T-helper 2 cell treated with Interferon-gamma antibody and Interleukin-4, amounts not matched to agents 5 μg/mL and 100 μg/mL, for 36 hours (primary cell): ENCODE measurements at regions not wholly inside any gene's neighbourhood (a gene's known extent, or its start where the extent isn't known, plus 50 kb on each side); places are given as distances from the start of the nearest gene placed in this dataset.

Source experiments
- DNase-seq: peaks from one replicate; pipeline ENCODE4 v3.0.0; 2021; ENCODE audit warnings: low spot score
- H3K27ac Mint-ChIP-seq: one replicate; pipeline ENCODE4 v1.8.0; 2021; ENCODE audit warnings: mild to moderate bottlenecking, mixed read lengths
- H3K27me3 Mint-ChIP-seq: one replicate; pipeline ENCODE4 v1.8.0; 2021; ENCODE audit warnings: low read depth, mixed read lengths
- H3K36me3 Mint-ChIP-seq: one replicate; pipeline ENCODE4 v1.8.0; 2021; ENCODE audit warnings: low read depth, mixed read lengths
- H3K4me1 Mint-ChIP-seq: one replicate; pipeline ENCODE4 v1.8.0; 2021; ENCODE audit warnings: low read depth, mixed read lengths
- H3K4me3 Mint-ChIP-seq: one replicate; pipeline ENCODE4 v1.8.0; 2022; ENCODE audit warnings: mild to moderate bottlenecking, moderate library complexity, mixed read lengths
- H3K9me3 Mint-ChIP-seq: one replicate; pipeline ENCODE4 v1.8.0; 2021; ENCODE audit warnings: mixed read lengths

DNA sequence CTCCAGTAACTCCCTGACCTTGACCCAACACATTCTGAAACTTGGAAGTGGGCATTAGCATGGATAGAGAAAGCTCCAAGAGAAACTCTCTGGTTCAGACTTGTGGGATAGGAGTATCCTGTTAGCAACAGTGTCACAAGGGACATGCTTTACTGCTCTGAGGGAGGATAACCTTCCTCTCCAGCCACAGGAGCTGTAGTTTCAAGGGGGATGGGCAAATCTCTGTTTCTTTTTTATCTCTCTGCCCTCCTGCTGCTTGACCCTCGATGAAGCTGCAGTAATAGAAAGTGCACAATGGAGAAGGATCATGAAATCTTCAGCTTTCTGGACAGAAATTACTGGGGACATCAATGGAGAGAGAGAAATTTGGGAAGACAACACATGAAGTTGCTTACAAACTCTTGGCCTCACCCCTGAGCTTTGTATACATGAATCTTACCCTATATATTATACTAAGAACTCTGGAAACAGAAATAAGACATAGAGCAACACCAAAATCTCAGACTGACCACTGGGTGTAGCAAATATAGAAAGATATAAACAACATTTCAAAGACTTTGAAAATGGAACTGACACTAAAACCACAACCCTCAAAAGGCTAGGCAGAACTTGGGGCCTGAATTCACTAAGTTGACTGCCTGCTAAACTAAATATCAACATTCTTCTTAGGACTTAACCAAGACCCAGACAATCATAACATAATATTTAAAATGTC lies 471.0 kb upstream of the MEF2C start:
- DNase-seq, result no peak
- H3K27me3 Mint-ChIP-seq, result no peaks in the 10 kb centered on the region
- H3K36me3 Mint-ChIP-seq, result no peaks in the 10 kb centered on the region
- H3K4me1 Mint-ChIP-seq, result no peaks in the 10 kb centered on the region
- H3K9me3 Mint-ChIP-seq, result no peaks in the 10 kb centered on the region
- H3K4me3 Mint-ChIP-seq, result no peak overlapping the region
- no peak overlapping the region for H3K27ac Mint-ChIP-seq

DNA sequence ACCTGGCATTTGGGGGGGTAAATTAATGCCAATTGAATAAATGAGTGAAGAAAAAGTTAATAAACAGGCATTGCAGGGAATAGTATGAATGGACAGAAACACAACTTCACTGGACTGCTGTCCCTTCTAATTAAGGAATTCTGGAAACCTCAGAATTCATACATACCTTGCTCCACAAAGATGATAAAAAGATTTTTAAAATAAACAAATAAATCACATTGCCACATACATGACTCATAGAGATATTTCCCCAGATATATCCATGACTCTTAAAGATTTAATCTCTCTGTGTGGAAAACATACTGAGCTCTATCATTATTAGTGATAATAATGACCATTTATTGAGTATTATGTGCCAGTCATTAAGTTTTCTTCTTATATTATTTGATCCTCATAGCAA lies 469.0 kb upstream of the MEF2C start:
- Mint-ChIP-seq H3K4me1 (no peaks in the 10 kb centered on the region), H3K9me3 (no peaks in the 10 kb centered on the region), H3K27me3 (no peaks in the 10 kb centered on the region), H3K4me3 (no peak overlapping the region), H3K36me3 (no peaks in the 10 kb centered on the region), H3K27ac (no peak overlapping the region)
- DNase-seq, result no peak

DNA sequence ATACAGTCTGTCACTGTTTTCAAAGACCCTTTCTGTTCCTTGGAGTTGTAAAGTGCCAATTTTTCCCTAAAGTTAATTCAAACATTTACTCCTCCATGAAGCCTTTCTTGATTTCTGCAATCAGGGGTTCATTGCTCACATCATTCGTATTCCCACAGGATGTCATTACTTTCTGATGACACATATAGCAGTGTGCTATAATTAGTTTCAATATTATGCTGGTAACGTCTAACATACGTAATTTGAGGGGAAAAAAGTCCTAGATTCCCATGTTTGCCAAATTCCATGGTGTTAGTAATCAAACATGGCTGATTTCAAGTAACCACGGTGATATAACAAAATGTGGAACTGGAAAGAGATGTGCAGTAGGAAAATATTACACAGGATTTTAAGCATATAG lies 468.2 kb upstream of the MEF2C start:
- Mint-ChIP-seq H3K4me3 (no peak overlapping the region), H3K36me3 (no peaks in the 10 kb centered on the region), H3K27ac (no peak overlapping the region), H3K9me3 (no peaks in the 10 kb centered on the region), H3K27me3 (no peaks in the 10 kb centered on the region), H3K4me1 (no peaks in the 10 kb centered on the region)
- no peak for DNase-seq

DNA sequence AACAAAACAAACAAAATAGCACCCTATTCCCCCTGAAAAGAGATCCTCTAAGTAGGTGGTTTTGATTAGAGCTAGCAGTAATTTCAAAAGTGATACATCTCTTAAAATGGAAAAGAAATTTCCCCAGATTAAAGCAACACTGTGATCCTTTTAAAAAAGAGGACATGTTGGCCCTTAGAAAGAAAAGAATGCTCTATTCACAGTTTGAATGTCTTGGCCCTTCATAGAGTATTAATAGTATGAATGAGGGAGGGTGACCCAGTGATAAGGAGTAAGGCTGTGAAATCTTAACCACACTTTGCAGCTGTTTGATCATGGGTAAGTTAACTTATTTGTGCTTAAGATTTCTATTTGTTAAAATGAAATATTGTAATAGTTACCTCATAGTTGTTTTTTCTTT lies 467.7 kb upstream of the MEF2C start:
- H3K4me3 Mint-ChIP-seq, result no peak overlapping the region
- no peaks in the 10 kb centered on the region for H3K9me3 Mint-ChIP-seq
- H3K36me3 Mint-ChIP-seq, result no peaks in the 10 kb centered on the region
- H3K4me1 Mint-ChIP-seq, result no peaks in the 10 kb centered on the region
- no peak for DNase-seq
- no peaks in the 10 kb centered on the region for H3K27me3 Mint-ChIP-seq
- no peak overlapping the region for H3K27ac Mint-ChIP-seq

DNA sequence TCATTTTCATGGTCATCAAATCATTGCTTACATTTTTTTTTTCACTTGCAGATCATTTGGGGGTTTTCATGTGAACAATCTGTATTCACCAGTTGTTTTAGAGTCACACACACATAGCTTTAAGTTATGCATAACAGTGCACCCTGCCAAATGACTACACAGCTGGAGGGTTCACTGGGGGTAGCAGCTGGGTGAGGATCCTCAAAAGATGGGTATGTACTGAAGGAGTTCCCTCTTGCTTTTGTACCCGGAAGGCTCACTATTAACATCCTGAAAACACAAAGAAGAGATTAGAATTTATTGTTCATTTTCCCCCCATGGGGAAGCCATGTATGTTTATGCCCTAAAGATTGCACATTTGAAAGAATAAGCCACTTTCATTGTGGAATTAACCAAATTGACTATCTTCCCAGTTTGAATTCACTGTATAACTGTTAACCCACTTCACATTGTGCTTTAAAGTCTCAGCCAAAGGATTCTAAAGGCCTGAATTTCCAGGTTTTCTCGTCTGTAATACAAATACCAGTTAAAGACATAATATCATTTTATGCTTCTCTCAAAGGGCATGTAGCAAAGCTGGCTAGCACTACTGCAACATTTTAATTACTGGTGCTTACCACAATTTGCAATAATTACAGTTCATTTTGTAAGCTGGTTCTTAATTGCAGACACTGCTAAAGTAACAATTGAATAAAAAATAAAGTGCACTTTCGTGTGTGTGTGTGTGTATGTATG lies 466.4 kb upstream of the MEF2C start:
- no peak overlapping the region for H3K27ac Mint-ChIP-seq
- no peaks in the 10 kb centered on the region for H3K9me3 Mint-ChIP-seq
- DNase-seq, result no peak
- H3K4me3 Mint-ChIP-seq, result no peak overlapping the region
- no peaks in the 10 kb centered on the region for H3K4me1 Mint-ChIP-seq
- H3K27me3 Mint-ChIP-seq, result no peaks in the 10 kb centered on the region
- no peaks in the 10 kb centered on the region for H3K36me3 Mint-ChIP-seq

DNA sequence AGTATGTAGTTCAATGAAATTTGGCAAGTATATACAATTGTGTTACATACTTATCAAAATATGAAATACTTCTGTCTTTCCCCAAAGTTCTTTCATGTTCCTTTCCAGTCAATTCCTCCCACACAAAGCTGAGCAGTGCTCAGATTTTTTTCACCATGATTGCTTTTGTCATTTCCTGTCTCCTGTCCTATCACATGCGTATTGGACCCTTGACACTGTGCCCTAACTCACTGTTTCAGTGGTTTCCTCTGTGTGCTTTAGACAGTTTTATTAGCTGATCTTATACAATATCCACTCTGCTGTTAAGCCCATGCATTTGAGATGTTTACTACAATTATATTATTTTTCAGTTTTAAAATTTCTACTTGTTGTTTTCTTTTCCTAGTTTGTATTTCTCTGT lies 463.6 kb upstream of the MEF2C start:
- H3K27ac Mint-ChIP-seq, result no peak overlapping the region

DNA sequence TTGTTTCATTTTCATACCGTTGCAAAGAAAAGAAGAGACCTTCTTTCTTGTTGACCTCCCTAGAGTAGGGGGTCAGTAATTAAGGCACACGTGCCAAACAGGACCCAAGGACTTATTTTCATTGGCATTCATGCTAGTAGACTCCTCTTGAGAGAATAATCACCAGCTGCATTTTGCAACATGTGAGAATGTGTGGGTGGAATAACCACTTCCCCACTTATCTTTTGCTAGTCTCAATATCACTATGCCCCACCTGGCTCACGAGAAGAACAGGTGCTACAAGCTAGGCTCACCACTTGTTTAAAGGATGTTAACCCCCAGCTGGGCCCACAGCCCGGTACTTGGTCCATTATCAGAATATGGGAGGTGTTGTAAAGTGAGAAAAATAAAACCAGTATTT lies 460.7 kb upstream of the MEF2C start:
- Mint-ChIP-seq H3K9me3 (no peaks in the 10 kb centered on the region), H3K4me3 (no peak overlapping the region), H3K36me3 (no peaks in the 10 kb centered on the region), H3K27me3 (no peaks in the 10 kb centered on the region), H3K27ac (no peak overlapping the region), H3K4me1 (peaks cover 10% of the 10 kb centered on the region)
- peak; percentile 19 for DNase-seq

More for the DNA sequence above, 463.6 kb upstream of the MEF2C start:
- Mint-ChIP-seq H3K4me3 (no peak overlapping the region), H3K27me3 (no peaks in the 10 kb centered on the region), H3K36me3 (no peaks in the 10 kb centered on the region), H3K4me1 (peaks cover 10% of the 10 kb centered on the region), H3K9me3 (no peaks in the 10 kb centered on the region)
- no peak for DNase-seq

DNA sequence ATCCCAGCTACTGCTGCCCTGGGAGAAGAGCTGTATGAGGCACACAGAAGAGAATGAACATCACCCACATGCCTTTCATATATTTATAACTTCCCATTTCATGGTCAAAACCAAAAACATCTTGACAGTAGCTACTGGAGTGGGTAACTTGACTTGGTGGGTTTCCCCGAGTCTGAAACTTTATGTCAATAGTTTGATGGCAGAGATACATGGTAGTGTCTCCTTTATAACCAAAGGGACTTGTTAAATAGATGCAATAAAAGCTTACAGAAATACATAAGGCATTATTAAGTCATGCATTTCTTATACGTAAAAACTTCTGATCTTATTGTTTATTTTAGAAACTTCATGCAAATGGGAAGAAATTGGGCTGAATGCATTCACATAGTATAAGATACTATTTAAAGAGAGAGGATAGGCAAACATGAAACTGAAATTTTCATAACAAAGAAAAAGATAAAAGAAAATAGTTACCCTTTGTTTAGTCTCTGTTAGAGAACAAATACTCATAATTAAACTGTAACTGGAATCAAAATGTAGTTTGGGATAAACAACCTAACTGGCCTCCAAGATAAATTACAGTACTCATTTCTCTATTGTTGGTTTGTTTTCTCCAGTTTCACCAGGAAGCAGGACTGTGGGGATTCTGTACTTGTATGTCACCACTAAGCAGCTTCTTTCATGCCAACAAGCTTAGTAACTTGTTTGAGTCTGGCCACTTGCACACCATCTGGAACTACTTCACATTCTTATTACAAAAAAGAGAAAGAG lies 459.3 kb upstream of the MEF2C start:
- Mint-ChIP-seq H3K9me3 (no peaks in the 10 kb centered on the region), H3K4me3 (no peak overlapping the region), H3K36me3 (no peaks in the 10 kb centered on the region), H3K4me1 (peaks cover 10% of the 10 kb centered on the region), H3K27ac (no peak overlapping the region), H3K27me3 (no peaks in the 10 kb centered on the region)
- no peak for DNase-seq

DNA sequence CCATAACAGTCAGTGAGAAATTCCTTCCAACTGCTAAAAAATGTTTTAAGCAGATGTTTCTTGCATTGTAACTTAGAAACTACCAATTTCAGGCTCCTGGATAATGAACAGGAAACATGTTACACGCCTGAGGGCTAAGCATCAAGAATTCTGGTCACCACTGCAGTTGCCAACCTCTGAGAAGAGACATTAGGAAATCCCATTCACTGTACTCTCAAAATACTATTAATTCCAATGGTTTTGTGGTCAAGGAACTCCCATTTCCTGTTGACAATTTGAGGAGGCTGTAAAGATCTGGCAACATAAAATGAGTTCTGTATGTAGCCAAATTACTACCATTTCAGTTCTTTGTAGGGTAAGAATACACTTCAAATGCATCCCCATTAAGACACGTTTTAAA lies 456.0 kb upstream of the MEF2C start:
- H3K27ac Mint-ChIP-seq, result no peak overlapping the region
- no peaks in the 10 kb centered on the region for H3K9me3 Mint-ChIP-seq
- no peak for DNase-seq
- no peaks in the 10 kb centered on the region for H3K36me3 Mint-ChIP-seq
- peaks cover 10% of the 10 kb centered on the region for H3K4me1 Mint-ChIP-seq
- no peaks in the 10 kb centered on the region for H3K27me3 Mint-ChIP-seq
- no peak overlapping the region for H3K4me3 Mint-ChIP-seq

DNA sequence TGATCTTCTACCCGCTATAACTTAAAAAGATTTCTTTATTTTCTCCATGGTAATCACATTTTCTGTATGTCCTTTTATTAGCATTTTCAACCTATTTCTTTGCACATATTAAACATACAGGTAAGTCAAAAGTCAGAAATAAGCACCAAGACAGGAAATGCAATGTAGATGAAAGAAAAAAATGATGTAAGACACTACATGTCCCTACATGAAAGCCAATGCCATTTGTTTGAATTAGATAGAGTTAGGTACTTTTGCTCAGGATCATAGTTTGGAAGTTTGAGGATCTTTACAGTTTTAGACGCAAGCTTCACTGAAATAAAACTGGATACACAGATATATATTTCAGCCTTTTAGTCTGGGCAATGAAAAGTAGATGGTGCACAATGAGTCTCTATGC lies 453.1 kb upstream of the MEF2C start:
- Mint-ChIP-seq H3K9me3 (no peaks in the 10 kb centered on the region), H3K4me3 (no peak overlapping the region), H3K4me1 (no peaks in the 10 kb centered on the region), H3K27ac (no peak overlapping the region), H3K36me3 (no peaks in the 10 kb centered on the region), H3K27me3 (no peaks in the 10 kb centered on the region)
- no peak for DNase-seq

DNA sequence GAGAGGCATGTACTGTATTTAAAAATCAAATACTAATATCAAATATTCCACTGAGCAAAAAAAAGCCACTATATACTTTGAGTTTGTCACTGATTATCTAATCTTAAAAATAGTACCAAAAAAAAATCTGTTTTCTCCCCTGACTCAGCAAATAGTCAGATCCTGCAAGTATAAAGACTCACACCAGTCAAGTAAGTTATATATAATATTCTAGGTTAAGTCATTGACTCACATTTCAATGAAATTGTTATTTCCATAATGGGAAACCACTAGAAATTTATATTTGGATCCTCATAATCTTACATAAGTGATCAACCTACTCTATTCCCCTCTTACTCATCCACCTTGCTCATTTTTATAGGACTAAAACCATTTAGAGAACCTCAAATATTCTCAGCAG lies 447.2 kb upstream of the MEF2C start:
- no peak overlapping the region for H3K4me3 Mint-ChIP-seq
- H3K9me3 Mint-ChIP-seq, result peaks cover 4% of the 10 kb centered on the region
- no peak for DNase-seq
- no peaks in the 10 kb centered on the region for H3K27me3 Mint-ChIP-seq
- no peaks in the 10 kb centered on the region for H3K36me3 Mint-ChIP-seq
- no peaks in the 10 kb centered on the region for H3K4me1 Mint-ChIP-seq
- H3K27ac Mint-ChIP-seq, result no peak overlapping the region

DNA sequence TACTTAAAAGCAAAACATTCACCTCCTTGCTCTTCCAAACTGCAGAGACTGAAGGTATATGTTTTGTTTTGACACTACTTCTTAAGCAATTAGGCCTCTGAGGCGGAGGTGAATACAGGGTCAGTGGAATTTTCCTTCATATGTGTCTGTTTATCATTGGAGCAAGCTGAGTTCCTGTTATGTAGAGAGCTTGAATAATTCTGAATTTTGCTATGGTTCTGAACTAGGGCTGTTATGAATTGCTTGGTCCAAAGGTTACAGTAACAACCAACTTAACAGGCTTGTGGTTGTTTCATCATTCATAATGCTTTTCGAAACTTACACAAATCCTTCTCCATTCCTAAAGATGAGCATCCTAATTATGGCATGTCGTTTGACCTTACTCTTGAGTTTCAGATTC lies 444.6 kb upstream of the MEF2C start:
- DNase-seq, result no peak
- no peaks in the 10 kb centered on the region for H3K4me1 Mint-ChIP-seq
- H3K4me3 Mint-ChIP-seq, result no peak overlapping the region
- no peak overlapping the region for H3K27ac Mint-ChIP-seq
- no peaks in the 10 kb centered on the region for H3K36me3 Mint-ChIP-seq
- H3K9me3 Mint-ChIP-seq, result peaks cover 4% of the 10 kb centered on the region
- H3K27me3 Mint-ChIP-seq, result no peaks in the 10 kb centered on the region

DNA sequence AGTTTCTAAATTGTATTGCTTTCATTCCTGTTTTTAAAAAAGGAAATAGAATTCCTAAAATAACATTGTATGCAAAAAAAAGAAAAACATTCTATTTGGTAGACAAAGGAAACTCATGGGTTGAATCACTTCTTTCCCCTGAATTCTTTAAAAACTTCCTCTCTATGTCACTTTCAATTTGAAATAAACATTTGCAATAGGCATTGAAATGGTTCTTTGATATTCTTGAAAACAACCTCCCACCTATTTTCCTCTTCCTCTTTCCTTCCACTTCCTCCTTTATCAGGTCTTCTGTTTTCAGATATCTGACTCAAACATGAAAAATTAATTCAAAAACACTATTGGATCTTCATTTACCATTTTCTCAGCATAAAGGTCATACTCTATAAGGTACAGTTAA lies 442.0 kb upstream of the MEF2C start:
- no peaks in the 10 kb centered on the region for H3K27me3 Mint-ChIP-seq
- H3K9me3 Mint-ChIP-seq, result peaks cover 4% of the 10 kb centered on the region
- no peak overlapping the region for H3K27ac Mint-ChIP-seq
- H3K36me3 Mint-ChIP-seq, result no peaks in the 10 kb centered on the region
- DNase-seq, result no peak
- no peak overlapping the region for H3K4me3 Mint-ChIP-seq
- no peaks in the 10 kb centered on the region for H3K4me1 Mint-ChIP-seq
